ENCODE measurements at regions not wholly inside any gene's neighbourhood (a gene's known extent, or its start where the extent isn't known, plus 50 kb on each side); places are given as distances from the start of the nearest gene placed in this dataset.

DNA sequence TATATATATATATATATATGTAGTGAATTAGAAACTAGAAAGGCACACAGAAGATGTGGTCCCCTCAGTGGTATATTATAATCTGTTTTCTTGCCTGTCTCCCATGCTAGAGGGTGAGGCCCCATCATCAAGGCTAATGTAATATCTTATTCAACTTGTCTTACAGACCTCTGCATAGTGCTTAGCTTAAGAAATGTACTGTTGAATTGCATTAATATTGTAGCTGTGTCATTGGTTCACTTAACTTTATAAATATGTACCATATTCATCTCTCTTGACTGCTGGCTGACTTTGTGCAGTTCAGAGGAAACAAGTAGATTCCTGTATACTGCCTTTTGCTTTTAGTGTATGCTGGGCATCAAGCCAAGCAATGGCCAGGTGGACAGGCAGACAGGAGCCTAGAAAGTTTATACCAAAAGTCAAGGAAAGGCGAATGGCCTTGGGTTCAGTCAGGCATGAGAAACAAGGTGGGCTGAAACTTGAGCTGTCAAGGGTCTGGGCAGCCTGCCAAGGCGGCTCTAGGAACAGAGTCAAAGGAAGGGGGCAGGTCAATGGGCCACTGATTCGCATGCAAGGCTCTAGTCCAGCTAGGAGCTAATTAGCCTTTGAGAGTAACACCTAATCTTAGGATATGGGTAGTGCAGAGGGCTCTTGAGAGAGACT, 78.8 kb upstream of the LEF1 start:
- no peaks in the 10 kb centered on the region for H3K9me3 ChIP-seq (ENCODE audit: low read depth)
- in situ Hi-C loops (cut with MboI), result no loop called here
- no peak for DNase-seq

DNA sequence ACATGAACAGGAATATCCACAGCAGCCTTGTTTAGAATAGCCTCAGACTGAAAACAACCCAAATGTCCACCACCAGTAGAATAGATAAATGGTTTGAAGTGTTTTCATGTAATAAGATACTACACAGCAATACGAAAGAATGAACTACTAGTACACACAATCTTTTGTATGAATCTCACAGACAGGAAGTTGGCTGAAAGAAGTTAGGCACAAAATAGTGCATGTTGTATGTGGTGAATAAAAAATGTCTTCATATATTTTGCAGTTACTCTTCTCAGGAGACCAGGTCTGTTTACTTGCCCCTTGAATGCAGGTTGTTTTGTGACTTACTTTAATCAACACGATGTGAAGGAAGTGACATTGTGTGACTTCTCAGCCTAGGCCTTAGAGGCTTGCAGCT, 75.9 kb upstream of the LEF1 start:
- WGBS, 2 experiments (ENCODE audit: low coverage in 1 of 2, low lambda C conversion rate in 2 of 2, missing lambda C conversion rate in 2 of 2), result 8 to 20% methylated on average over 2 of the region's 2 CpGs
- no peaks in the 10 kb centered on the region for H3K79me2 ChIP-seq (ENCODE audit: insufficient read depth)

More for the DNA sequence above, 78.8 kb upstream of the LEF1 start:
- Histone ChIP-seq H4K20me1 (ENCODE audit: insufficient read depth) (no peaks in the 10 kb centered on the region), H3K9ac (no peak overlapping the region), H3K27ac (no peak overlapping the region), H3K27me3 (replicated peaks; ENCODE audit: insufficient read depth) (no peaks in the 10 kb centered on the region; the same call in 1 of the 2 replicates), H3F3A (ENCODE audit: insufficient read depth) (no peaks in the 10 kb centered on the region), H3K4me1 (ENCODE audit: insufficient read depth) (no peaks in the 10 kb centered on the region), H2AFZ (no peak overlapping the region), H3K79me2 (ENCODE audit: insufficient read depth) (no peaks in the 10 kb centered on the region), H3K36me3 (ENCODE audit: low read depth) (no peaks in the 10 kb centered on the region), H3K4me2 (ENCODE audit: unreplicated experiment) (no peak overlapping the region), H3K4me3 (no peak overlapping the region), H3K9me2 (ENCODE audit: insufficient read depth) (no peaks in the 10 kb centered on the region)
- WGBS, 2 experiments (ENCODE audit: low coverage in 1 of 2, low lambda C conversion rate in 2 of 2, missing lambda C conversion rate in 2 of 2), result 7 to 9% methylated on average over 3 of the region's 3 CpGs
- no peak for TF ChIP-seq EZH2 (IDR thresholded peaks at IDR 0.05; ENCODE audit: insufficient read depth, poor library complexity, severe bottlenecking)
- TF ChIP-seq EZH2phosphoT487 (IDR thresholded peaks at IDR 0.05; ENCODE audit: insufficient read depth, low read depth), result no peak

DNA sequence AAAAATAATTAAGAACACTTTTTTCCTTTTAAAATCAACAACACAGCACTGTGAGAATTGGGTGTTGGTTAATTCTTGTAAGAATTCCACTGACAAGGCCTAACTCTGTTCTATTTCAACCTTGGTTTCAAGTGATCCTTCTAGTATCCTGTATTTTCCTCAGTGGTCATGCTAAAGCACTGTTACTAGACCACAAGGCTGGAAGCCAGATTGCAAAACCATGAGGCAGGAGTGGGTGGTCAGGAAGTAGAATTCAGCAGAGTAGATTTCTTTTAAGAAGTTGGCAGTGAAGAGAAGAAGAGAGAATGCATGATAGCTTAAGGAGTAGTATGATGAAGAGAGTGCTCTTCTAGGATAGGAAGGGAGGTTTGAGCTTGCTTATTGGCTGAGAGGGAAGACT, 71.6 kb upstream of the LEF1 start:
- no peak overlapping the region for H3K27ac ChIP-seq
- H3K79me2 ChIP-seq (ENCODE audit: insufficient read depth), result no peaks in the 10 kb centered on the region
- no peak for DNase-seq
- TF ChIP-seq EZH2phosphoT487 (IDR thresholded peaks at IDR 0.05; ENCODE audit: insufficient read depth, low read depth) (no peak), EZH2 (IDR thresholded peaks at IDR 0.05; ENCODE audit: insufficient read depth, poor library complexity, severe bottlenecking) (no peak)
- no peaks in the 10 kb centered on the region for H3K4me1 ChIP-seq (ENCODE audit: insufficient read depth)
- no peaks in the 10 kb centered on the region; the same call in 1 of the 2 replicates for H3K27me3 ChIP-seq (replicated peaks; ENCODE audit: insufficient read depth)
- no peaks in the 10 kb centered on the region for H3K9me3 ChIP-seq (ENCODE audit: low read depth)
- H3K9me2 ChIP-seq (ENCODE audit: insufficient read depth), result no peaks in the 10 kb centered on the region
- in situ Hi-C loops (cut with MboI), result no loop called here
- no peaks in the 10 kb centered on the region for H4K20me1 ChIP-seq (ENCODE audit: insufficient read depth)
- no peaks in the 10 kb centered on the region for H3K36me3 ChIP-seq (ENCODE audit: low read depth)
- no peak overlapping the region for H3K9ac ChIP-seq
- H3K4me3 ChIP-seq, result no peak overlapping the region
- no peaks in the 10 kb centered on the region for H3F3A ChIP-seq (ENCODE audit: insufficient read depth)
- no peak overlapping the region for H3K4me2 ChIP-seq (ENCODE audit: unreplicated experiment)
- no peak overlapping the region for H2AFZ ChIP-seq

More for the DNA sequence above, 75.9 kb upstream of the LEF1 start:
- in situ Hi-C loops (cut with MboI), result no loop called here
- Histone ChIP-seq H3K27ac (no peak overlapping the region), H3K4me3 (no peak overlapping the region), H3K36me3 (ENCODE audit: low read depth) (no peaks in the 10 kb centered on the region), H3K4me2 (ENCODE audit: unreplicated experiment) (no peak overlapping the region), H3K9me2 (ENCODE audit: insufficient read depth) (no peaks in the 10 kb centered on the region), H4K20me1 (ENCODE audit: insufficient read depth) (no peaks in the 10 kb centered on the region), H3K27me3 (replicated peaks; ENCODE audit: insufficient read depth) (no peaks in the 10 kb centered on the region; the same call in 1 of the 2 replicates), H3K9me3 (ENCODE audit: low read depth) (no peaks in the 10 kb centered on the region), H3K4me1 (ENCODE audit: insufficient read depth) (no peaks in the 10 kb centered on the region), H3K9ac (no peak overlapping the region), H3F3A (ENCODE audit: insufficient read depth) (no peaks in the 10 kb centered on the region), H2AFZ (no peak overlapping the region)
- TF ChIP-seq EZH2 (IDR thresholded peaks at IDR 0.05; ENCODE audit: insufficient read depth, poor library complexity, severe bottlenecking), result no peak
- TF ChIP-seq EZH2phosphoT487 (IDR thresholded peaks at IDR 0.05; ENCODE audit: insufficient read depth, low read depth), result no peak
- DNase-seq, result no peak

DNA sequence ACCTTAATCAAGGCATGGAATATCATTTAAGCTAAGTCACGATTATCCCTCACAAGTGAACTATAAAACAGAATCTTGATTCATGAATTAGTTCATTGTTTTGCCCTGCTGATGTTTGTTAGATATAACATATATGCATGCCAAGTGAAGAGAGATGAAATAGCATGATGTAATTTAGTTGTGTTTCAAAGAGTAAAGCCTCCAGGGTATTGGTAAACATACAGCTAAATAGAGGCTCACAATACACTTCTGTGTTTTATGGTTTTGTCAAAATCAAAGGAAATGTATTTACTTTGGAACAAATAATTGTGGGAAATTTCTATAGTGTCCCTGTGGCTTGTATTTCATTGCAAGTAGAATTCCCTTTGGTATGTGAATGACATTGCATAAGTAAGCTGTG, 69.0 kb upstream of the LEF1 start:
- WGBS, 2 experiments (ENCODE audit: low coverage in 1 of 2, low lambda C conversion rate in 2 of 2, missing lambda C conversion rate in 2 of 2), result 3 to 18% methylated on average over 1 of the region's 1 CpG
- Histone ChIP-seq H3K4me2 (ENCODE audit: unreplicated experiment) (no peak overlapping the region), H3K27me3 (replicated peaks; ENCODE audit: insufficient read depth) (no peaks in the 10 kb centered on the region), H3K9me3 (ENCODE audit: low read depth) (no peaks in the 10 kb centered on the region), H3K4me3 (no peak overlapping the region), H3F3A (ENCODE audit: insufficient read depth) (no peaks in the 10 kb centered on the region), H2AFZ (no peak overlapping the region), H4K20me1 (ENCODE audit: insufficient read depth) (no peaks in the 10 kb centered on the region), H3K36me3 (ENCODE audit: low read depth) (no peaks in the 10 kb centered on the region), H3K9ac (no peak overlapping the region), H3K79me2 (ENCODE audit: insufficient read depth) (no peaks in the 10 kb centered on the region), H3K27ac (no peak overlapping the region), H3K4me1 (ENCODE audit: insufficient read depth) (no peaks in the 10 kb centered on the region), H3K9me2 (ENCODE audit: insufficient read depth) (no peaks in the 10 kb centered on the region)
- no peak for TF ChIP-seq EZH2 (IDR thresholded peaks at IDR 0.05; ENCODE audit: insufficient read depth, poor library complexity, severe bottlenecking)
- no peak for TF ChIP-seq EZH2phosphoT487 (IDR thresholded peaks at IDR 0.05; ENCODE audit: insufficient read depth, low read depth)
- no peak for DNase-seq
- in situ Hi-C loops (cut with MboI), result no loop called here

DNA sequence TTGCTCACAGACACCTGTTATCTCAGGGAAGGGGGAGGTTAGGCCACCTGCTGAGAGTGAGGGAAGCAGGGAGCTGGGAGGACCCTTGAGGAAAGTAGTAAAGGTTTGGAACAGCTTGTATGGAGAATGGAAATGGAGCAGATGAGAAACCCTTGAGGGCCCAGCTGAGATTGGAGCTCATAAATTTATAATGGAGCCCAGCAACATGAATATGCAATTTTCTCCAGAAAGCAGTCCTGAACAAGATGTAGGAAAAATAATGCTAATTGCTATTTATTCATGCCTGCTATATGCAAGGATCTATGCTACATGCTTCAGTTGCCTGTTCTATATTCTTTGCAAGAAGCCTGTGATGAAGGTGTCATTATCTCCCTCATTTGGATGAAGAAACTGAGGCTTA, 67.5 kb upstream of the LEF1 start:
- Histone ChIP-seq H3K4me2 (ENCODE audit: unreplicated experiment) (no peak overlapping the region), H3K79me2 (ENCODE audit: insufficient read depth) (no peaks in the 10 kb centered on the region), H2AFZ (no peak overlapping the region), H3K9ac (no peak overlapping the region), H3K27me3 (replicated peaks; ENCODE audit: insufficient read depth) (no peaks in the 10 kb centered on the region), H3K4me1 (ENCODE audit: insufficient read depth) (no peaks in the 10 kb centered on the region), H3F3A (ENCODE audit: insufficient read depth) (no peaks in the 10 kb centered on the region), H3K9me3 (ENCODE audit: low read depth) (no peaks in the 10 kb centered on the region), H3K9me2 (ENCODE audit: insufficient read depth) (no peaks in the 10 kb centered on the region), H3K4me3 (no peak overlapping the region), H4K20me1 (ENCODE audit: insufficient read depth) (no peaks in the 10 kb centered on the region), H3K27ac (no peak overlapping the region), H3K36me3 (ENCODE audit: low read depth) (no peaks in the 10 kb centered on the region)
- no peak for DNase-seq
- no peak for TF ChIP-seq EZH2phosphoT487 (IDR thresholded peaks at IDR 0.05; ENCODE audit: insufficient read depth, low read depth)
- TF ChIP-seq EZH2 (IDR thresholded peaks at IDR 0.05; ENCODE audit: insufficient read depth, poor library complexity, severe bottlenecking), result no peak
- in situ Hi-C loops (cut with MboI), result no loop called here
